DND-41 (cell line): ENCODE measurements at regions not wholly inside any gene's neighbourhood (a gene's known extent, or its start where the extent isn't known, plus 50 kb on each side); places are given as distances from the start of the nearest gene placed in this dataset.

Source experiments
- EZH2 ChIP-seq: IDR thresholded peaks from 3 replicates; pipeline ENCODE4 v1.6.1; 2012; ENCODE audit warnings: borderline replicate concordance, low read depth, mild to moderate bottlenecking, moderate library complexity, low read length, inconsistent platforms; ENCODE audit not compliant: severe bottlenecking
- TF ChIP-seq, protein P1 (sequence below): IDR thresholded peaks from 2 replicates; pipeline ENCODE4 v1.5.1; 2012; ENCODE audit warnings: borderline replicate concordance, low read length, moderate library complexity, mild to moderate bottlenecking; ENCODE audit not compliant: poor library complexity, severe bottlenecking; ENCODE audit errors: extremely low read depth

GRCh38 chr10:28922861-28923260, 245.5 kb downstream of the BAMBI start:
- TF ChIP-seq, protein P1, sequence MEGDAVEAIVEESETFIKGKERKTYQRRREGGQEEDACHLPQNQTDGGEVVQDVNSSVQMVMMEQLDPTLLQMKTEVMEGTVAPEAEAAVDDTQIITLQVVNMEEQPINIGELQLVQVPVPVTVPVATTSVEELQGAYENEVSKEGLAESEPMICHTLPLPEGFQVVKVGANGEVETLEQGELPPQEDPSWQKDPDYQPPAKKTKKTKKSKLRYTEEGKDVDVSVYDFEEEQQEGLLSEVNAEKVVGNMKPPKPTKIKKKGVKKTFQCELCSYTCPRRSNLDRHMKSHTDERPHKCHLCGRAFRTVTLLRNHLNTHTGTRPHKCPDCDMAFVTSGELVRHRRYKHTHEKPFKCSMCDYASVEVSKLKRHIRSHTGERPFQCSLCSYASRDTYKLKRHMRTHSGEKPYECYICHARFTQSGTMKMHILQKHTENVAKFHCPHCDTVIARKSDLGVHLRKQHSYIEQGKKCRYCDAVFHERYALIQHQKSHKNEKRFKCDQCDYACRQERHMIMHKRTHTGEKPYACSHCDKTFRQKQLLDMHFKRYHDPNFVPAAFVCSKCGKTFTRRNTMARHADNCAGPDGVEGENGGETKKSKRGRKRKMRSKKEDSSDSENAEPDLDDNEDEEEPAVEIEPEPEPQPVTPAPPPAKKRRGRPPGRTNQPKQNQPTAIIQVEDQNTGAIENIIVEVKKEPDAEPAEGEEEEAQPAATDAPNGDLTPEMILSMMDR, result no peak
- TF ChIP-seq EZH2, result no peak
